DMS53 (cell line): ENCODE measurements at regions not wholly inside any gene's neighbourhood (a gene's known extent, or its start where the extent isn't known, plus 50 kb on each side); places are given as distances from the start of the nearest gene placed in this dataset.

ENCODE experiments used
- DNase-seq: peaks from one replicate; lab custom pipeline; 2025; lab: John Stamatoyannopoulos, UW

DNA sequence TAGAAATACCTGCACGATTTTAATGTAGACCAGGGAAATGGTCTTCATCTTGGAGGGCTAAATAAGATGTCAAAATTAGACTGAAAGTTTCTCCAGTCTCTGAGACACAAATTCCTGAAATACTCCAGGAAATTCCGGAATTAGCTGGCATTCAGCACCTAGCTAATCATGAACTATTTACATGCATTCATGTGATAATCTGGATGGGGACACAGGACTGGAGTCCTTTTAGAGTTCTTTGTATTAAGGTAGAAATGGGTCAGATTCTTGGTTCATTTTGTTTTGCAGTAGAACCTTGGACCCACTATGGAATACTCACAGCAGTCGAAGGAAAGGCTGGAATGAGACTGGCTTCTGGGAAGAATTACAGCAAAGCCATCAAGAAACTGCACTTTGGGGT is 65.3 kb upstream of the MDFIC start:
- DNase-seq, result no peak

DNA sequence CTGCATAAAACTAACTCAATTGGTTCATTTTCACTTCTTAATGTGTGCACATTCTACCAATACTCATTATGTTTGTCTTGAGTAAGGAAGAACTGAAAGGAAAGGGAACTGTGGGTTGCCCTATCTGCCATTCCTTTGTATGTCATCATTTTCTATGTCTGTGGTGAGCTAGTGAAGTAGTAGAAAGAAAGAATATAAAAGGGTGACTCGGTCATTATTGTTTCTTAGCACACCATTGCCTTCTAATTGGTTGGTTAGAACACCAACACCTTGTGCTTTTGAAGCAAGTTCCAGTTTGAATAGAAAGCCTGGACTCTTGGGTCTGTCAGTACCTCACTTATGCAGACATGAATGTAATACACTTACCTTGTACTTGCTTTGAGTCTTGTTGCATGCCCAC is 64.3 kb upstream of the MDFIC start:
- DNase-seq, result no peak

DNA sequence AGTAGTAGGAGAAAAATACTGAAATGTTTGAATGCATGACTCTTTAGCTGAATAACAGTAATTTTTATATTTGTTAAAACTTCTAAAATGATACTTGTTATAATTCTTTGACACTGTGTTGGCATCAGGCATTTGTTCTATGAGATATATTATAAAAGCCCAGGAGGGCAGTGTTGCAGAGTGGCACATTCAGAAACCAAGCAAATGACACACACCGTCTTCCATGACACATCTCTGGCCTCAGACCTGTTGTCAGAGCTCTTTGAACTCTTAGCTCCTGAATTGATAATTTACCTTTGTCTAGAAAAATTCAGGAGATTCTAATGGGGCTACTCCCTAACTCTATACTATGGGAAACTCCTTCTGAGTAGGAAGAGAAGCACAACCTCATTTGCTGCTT is 62.4 kb upstream of the MDFIC start:
- no peak for DNase-seq

DNA sequence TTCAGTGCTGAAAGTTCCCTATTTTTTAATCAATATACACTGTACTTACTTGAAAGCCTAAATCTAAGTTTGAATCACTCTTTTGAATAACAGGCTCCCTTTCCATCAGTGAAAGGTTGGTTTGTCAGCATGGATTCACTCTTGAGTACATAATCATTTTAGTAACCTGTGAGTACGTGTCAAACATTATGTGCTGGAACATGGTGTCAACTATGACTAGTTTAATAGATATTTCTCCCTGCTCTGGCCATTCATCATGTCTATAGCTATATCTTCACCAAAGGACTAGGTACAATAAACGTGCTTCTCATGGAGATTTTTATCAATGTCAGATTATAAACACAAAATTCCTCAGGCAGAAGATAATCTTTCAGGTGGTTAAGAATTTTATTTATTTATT is 61.7 kb upstream of the MDFIC start:
- no peak for DNase-seq

DNA sequence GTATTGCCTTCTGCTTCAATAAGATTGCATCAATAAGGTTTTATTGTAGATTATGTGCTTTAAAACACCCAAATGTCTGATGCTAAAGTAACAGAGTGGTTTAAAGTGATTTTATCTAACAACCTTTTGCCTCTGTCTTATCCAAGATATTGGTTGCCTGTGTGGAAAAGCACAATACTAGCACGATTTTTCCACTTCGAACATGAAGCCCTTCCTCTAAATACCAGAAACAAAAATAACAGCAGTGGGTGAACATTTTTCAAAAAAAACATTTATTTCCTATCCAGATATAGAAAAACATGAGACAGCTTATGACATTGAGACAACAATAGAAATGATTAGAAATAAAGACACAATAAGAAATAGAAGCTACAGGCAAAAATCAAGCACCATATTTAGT is 59.5 kb upstream of the MDFIC start:
- no peak for DNase-seq

DNA sequence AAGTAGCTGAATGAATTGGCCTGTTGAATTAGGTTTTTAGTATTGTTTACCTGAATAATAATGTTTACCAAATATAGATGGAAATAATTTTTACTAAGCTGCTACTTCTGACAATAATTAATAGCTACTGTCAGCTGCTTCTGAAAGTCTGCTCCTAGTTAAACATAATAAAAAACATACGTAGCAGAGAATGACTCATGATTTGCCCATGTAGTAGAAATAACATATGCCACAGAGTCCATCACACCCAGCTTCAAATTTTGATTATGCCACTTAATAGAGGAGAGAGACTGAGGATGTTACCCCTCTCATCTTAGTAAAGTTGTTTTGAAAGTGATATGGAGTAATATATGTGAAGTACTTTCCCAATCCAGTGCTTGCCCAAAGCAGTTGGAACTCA is 57.6 kb upstream of the MDFIC start:
- peak; percentile 41 for DNase-seq

DNA sequence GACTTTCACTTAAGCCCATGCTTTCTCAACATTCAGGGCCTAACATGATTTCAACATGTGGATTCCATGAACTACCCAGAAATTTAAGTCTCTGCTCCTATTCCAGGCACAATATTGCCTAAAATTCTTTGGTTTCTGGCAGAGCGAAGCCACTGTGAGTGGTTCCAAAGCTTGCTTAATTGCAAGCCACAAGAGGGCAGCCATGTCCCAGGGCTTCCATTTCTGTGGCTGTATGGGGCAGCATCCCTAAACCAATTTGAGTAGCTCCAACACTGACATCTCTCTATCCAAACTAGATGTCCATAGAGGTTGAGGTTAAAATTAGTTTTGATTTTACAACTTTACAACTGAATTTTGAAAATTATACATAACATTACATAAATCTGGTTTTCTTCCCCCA is 56.3 kb upstream of the MDFIC start:
- DNase-seq, result peak; percentile 76
